Thoracic aorta (tissue), 2 donors: ENCODE measurements at regions not wholly inside any gene's neighbourhood (a gene's known extent, or its start where the extent isn't known, plus 50 kb on each side); places are given as distances from the start of the nearest gene placed in this dataset.

ENCODE experiments used
- ATAC-seq: fragments of 150-250 bp; one replicate; pipeline ENCODE4 v1.8.0; 2017; ENCODE audit warnings: low read depth; ENCODE audit not compliant: insufficient number of reproducible peaks, low FRiP score
- DNase-seq: peaks from one replicate; pipeline ENCODE4 v3.0.0-alpha.2; 2020; ENCODE audit warnings: low spot score
- H3K27ac ChIP-seq, 2 donors: fragments of 200-600 bp; sonication (generic); 1 replicate in 1 of 2; 2 replicates in 1 of 2; pipeline ENCODE4 v1.5.1; 2016; ENCODE audit warnings: mild to moderate bottlenecking in 2 of 2, moderate library complexity in 2 of 2
- H3K27me3 ChIP-seq: fragments of 200-600 bp; sonication (generic); replicated peaks from 2 replicates; pipeline ENCODE4 v1.6.0; 2016; ENCODE audit warnings: mild to moderate bottlenecking; ENCODE audit not compliant: insufficient read depth
- H3K36me3 ChIP-seq: fragments of 200-600 bp; sonication (generic); one replicate; pipeline ENCODE4 v1.5.1; 2016
- H3K4me1 ChIP-seq, 2 donors: fragments of 200-600 bp; sonication (generic); 1 replicate in 1 of 2; 2 replicates in 1 of 2; pipeline versions ENCODE4 v1.5.1 to v1.6.0; 2016; ENCODE audit warnings: low read depth in 2 of 2, mild to moderate bottlenecking in 1 of 2; ENCODE audit not compliant: control insufficient read depth in 1 of 2
- H3K4me3 ChIP-seq: fragments of 200-600 bp; sonication (generic); 2 replicates; pipeline ENCODE4 v1.5.1; 2016; ENCODE audit warnings: mild to moderate bottlenecking
- H3K9me3 ChIP-seq: fragments of 200-600 bp; sonication (generic); 2 replicates; pipeline ENCODE4 v1.5.1; 2016
- TF ChIP-seq, protein P1 (sequence below): fragments of 200-600 bp; sonication (generic); IDR thresholded peaks from one replicate; pipeline ENCODE4 v1.5.1; 2019; ENCODE audit warnings: antibody characterized with exemption

DNA sequence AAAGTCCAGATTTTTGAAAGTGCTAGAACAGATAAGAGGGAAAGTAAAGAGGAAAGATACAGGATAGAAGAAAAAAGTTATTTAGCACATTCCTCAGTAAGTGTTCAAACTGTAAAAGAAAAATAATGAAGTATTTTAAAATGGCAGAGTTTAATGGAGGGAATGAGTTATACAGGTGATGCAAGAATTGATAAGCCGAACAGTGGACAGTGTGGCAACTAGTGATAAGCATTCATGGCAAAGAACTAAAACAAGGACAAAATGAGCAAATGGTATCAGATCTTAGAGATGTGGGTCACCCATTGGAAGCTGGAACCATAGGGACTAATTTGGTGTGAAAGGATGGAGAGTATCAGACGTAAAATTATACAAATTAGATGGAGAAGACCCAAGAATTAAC, 622.9 kb upstream of the SGO1 start:
- Histone ChIP-seq H3K27me3 (no peaks in the 10 kb centered on the region), H3K4me1 (no peaks in the 10 kb centered on the region), H3K36me3 (no peaks in the 10 kb centered on the region), H3K4me3 (no peak overlapping the region), H3K27ac (no peak overlapping the region), H3K9me3 (no peaks in the 10 kb centered on the region)
- DNase-seq (no peak), ATAC-seq (no peak)
- TF ChIP-seq, protein P1, sequence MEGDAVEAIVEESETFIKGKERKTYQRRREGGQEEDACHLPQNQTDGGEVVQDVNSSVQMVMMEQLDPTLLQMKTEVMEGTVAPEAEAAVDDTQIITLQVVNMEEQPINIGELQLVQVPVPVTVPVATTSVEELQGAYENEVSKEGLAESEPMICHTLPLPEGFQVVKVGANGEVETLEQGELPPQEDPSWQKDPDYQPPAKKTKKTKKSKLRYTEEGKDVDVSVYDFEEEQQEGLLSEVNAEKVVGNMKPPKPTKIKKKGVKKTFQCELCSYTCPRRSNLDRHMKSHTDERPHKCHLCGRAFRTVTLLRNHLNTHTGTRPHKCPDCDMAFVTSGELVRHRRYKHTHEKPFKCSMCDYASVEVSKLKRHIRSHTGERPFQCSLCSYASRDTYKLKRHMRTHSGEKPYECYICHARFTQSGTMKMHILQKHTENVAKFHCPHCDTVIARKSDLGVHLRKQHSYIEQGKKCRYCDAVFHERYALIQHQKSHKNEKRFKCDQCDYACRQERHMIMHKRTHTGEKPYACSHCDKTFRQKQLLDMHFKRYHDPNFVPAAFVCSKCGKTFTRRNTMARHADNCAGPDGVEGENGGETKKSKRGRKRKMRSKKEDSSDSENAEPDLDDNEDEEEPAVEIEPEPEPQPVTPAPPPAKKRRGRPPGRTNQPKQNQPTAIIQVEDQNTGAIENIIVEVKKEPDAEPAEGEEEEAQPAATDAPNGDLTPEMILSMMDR: no peak

DNA sequence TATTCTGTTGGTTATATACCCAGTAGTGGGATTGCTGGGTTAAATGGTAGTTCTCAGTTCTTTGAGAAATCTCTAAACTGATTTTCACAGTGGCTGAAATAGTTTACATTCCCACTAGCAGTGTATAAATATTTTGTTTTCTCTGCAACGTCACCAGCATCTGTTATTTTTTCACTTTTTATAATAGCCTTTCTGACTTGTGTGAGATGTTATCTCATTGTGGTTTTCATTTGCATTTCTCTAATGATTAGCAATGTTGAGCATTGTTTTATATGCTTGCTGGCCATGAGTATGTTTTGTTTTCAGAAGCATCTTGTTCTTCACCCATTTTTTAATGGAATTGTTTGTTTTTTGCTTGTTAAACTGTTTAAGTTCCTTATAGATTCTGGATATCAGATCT, 612.7 kb upstream of the SGO1 start:
- H3K27ac ChIP-seq: no peak overlapping the region
- TF ChIP-seq, protein P1: no peak
- no peak for DNase-seq
- peaks cover 6% of the 10 kb centered on the region for H3K9me3 ChIP-seq
- no peaks in the 10 kb centered on the region for H3K27me3 ChIP-seq
- no peaks in the 10 kb centered on the region for H3K4me1 ChIP-seq
- H3K36me3 ChIP-seq: no peaks in the 10 kb centered on the region
- H3K4me3 ChIP-seq: no peak overlapping the region
- no peak for ATAC-seq

DNA sequence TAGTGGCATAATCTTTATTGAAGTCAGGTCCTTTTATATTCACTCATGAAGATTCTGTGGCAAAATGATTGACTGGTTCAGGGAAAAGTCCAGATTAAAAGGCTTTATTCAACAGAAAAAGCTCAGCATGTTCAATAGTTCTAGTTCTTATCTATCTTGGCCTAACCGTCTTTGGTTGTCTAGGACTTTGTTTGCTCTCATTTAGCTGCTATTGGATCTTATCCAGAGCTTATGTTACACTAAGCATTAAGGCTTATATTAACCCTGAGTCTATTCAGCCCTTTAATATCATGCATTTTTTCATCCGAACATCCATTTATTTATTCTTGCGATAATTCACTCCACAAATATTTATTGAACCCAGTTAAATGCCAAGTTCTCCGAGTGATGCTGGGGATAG, 601.0 kb upstream of the SGO1 start:
- Histone ChIP-seq H3K4me1 (no peaks in the 10 kb centered on the region), H3K27ac (no peak overlapping the region), H3K27me3 (no peaks in the 10 kb centered on the region), H3K9me3 (no peaks in the 10 kb centered on the region), H3K4me3 (no peak overlapping the region), H3K36me3 (no peaks in the 10 kb centered on the region)
- no peak for ATAC-seq
- TF ChIP-seq, protein P1: no peak
- no peak for DNase-seq

DNA sequence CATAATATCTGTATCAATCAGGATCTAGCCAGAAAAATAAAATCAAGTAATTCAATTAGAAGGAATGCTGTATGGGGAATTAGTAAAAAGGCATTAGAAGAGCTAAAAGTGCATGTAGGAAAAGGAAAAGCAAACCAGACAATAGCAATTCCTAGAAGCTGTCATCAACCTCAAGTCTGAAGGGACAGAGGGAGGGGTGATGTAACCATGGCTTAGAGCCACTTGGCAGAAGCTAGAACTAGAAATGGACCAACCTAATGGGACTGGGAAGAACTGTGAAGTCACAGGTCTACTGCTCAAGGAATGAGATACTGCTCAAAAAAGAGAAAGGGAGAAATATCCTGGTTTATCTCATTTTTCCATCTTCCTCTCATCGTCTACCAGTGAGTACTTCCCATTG, 590.7 kb upstream of the SGO1 start:
- Histone ChIP-seq H3K36me3 (no peaks in the 10 kb centered on the region), H3K9me3 (no peaks in the 10 kb centered on the region), H3K4me3 (no peak overlapping the region), H3K27ac (no peak overlapping the region), H3K4me1 (no peaks in the 10 kb centered on the region), H3K27me3 (no peaks in the 10 kb centered on the region)
- DNase-seq: no peak
- ATAC-seq: no peak
- TF ChIP-seq, protein P1: no peak

DNA sequence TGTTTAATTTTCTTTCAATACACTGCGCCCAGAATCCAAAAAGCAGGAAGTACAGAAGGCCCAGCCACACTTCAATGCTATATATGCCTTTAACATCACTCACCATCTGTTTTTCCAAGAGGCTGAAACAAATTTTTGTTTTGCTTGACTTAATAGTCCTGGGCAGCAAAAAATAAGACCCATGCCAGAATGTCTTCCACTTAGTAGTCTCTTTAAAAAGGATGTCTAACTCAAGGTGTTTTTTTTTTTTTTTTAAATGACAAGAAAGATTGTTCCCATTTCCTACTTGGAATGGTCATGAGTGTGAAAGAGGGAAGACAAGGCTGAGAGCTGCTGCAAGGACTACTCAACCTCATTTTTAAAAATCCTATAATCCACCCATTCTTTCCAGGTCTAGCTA, 590.3 kb upstream of the SGO1 start:
- TF ChIP-seq, protein P1: no peak
- Histone ChIP-seq H3K36me3 (no peaks in the 10 kb centered on the region), H3K4me1 (no peaks in the 10 kb centered on the region), H3K4me3 (no peak overlapping the region), H3K9me3 (no peaks in the 10 kb centered on the region), H3K27ac (no peak overlapping the region), H3K27me3 (no peaks in the 10 kb centered on the region)
- no peak for ATAC-seq
- no peak for DNase-seq
